AG09309 (cell line): ENCODE measurements at regions not wholly inside any gene's neighbourhood (a gene's known extent, or its start where the extent isn't known, plus 50 kb on each side); places are given as distances from the start of the nearest gene placed in this dataset.
"Not testable (repeated sequence)": the region's sequence is repeated elsewhere in the genome, so short reads cannot be mapped to it uniquely, and the experiment has no call there.

Source experiments
- DNase-seq: peaks from one replicate; pipeline ENCODE4 v3.0.0-alpha.2; 2010; ENCODE audit warnings: low read depth
- H3K4me3 ChIP-seq: 2 replicates; pipeline ENCODE4 v1.5.1; 2011; ENCODE audit warnings: mild to moderate bottlenecking, low read depth, low read length, moderate library complexity; ENCODE audit not compliant: control insufficient read depth
- TF ChIP-seq, protein P1 (sequence below): IDR thresholded peaks from 2 replicates; pipeline ENCODE4 v1.5.1; 2011; ENCODE audit warnings: mild to moderate bottlenecking, low read depth, low read length, inconsistent platforms; ENCODE audit not compliant: insufficient read depth, control insufficient read depth; ENCODE audit errors: missing control alignments

DNA sequence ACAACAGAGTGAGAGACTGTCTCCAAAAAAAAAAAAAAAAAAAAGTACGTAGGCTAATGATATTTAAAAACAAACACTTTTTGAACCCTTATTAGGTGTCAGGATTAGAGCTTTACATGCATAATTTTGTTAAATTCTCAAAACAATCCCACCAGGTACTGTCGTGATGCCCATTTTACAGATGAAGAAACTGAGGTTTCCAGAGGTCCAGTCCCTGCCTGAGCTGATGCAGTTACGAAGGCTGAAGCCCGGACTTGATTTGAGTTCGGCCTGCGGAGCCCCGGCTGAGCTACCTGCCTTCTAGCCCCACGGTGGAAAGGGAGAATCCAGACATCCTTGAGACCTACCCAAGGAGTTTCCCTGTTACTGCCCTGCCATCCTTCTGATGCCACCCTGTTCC, 137.5 kb upstream of the EEF2KMT start:
- DNase-seq: no peak
- TF ChIP-seq, protein P1, sequence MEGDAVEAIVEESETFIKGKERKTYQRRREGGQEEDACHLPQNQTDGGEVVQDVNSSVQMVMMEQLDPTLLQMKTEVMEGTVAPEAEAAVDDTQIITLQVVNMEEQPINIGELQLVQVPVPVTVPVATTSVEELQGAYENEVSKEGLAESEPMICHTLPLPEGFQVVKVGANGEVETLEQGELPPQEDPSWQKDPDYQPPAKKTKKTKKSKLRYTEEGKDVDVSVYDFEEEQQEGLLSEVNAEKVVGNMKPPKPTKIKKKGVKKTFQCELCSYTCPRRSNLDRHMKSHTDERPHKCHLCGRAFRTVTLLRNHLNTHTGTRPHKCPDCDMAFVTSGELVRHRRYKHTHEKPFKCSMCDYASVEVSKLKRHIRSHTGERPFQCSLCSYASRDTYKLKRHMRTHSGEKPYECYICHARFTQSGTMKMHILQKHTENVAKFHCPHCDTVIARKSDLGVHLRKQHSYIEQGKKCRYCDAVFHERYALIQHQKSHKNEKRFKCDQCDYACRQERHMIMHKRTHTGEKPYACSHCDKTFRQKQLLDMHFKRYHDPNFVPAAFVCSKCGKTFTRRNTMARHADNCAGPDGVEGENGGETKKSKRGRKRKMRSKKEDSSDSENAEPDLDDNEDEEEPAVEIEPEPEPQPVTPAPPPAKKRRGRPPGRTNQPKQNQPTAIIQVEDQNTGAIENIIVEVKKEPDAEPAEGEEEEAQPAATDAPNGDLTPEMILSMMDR: no peak
- no peak overlapping the region for H3K4me3 ChIP-seq

DNA sequence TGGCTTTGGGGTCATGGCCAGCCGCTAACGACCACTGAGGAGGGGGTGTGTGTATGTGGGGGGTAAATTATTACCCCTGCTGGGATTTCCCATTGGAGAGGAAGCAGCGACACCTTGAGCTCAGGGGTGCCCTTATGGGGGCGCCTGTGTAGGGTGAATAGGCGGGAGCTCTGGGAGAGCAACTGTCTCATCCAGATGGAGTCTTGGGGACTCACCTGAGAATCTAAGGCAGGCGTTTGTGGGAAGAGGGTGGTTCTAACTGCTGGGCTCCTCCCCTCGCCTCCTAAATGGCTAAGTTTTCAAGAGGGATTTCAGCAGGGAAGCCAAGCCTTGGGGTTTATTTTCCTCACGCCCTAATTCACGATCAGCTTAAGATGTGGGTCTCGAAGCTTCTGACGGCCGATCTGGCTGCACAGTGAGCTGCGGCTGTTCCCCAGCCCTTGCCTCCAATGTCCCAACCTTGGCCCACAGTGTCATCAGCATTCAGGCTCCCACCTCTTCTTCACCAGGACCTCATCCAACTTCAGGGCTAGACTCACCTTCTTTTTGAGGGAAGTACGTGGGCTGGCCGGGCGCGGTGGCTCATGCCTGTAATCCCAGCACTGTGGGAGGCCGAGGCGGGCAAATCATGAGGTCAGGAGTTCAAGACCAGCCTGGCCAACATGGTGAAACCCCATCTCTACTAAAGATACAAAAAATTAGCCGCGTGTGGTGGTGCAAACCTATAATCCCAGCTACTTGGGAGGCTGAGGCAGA, 136.9 kb upstream of the EEF2KMT start:
- H3K4me3 ChIP-seq: no peak overlapping the region
- TF ChIP-seq, protein P1: no peak
- no peak for DNase-seq

DNA sequence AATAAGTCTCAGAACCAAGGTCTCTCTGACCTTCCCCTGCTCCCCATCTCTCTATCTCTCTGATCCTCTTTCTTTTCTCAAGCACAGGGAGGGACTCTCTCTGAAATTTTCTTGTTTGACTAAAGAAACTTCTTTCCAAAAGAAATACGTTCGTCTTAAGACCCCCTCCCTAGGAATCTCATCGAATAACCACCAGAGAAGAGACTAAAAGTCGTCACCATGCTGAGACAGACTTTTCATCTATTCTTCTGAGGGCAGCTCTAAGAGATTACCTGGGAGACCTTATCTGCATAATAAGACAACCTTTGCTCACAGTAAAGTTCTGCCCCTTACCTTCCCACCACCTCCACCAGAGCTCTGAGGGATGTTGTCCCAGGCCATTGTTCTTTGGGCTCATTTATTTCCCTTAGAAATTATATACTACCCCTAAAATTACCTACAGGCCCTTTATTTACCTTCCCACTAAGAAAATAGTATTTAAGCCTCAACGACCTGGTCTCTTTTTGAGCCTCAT, 133.7 kb upstream of the EEF2KMT start:
- TF ChIP-seq, protein P1: no peak
- H3K4me3 ChIP-seq: no peak overlapping the region
- DNase-seq: no peak

DNA sequence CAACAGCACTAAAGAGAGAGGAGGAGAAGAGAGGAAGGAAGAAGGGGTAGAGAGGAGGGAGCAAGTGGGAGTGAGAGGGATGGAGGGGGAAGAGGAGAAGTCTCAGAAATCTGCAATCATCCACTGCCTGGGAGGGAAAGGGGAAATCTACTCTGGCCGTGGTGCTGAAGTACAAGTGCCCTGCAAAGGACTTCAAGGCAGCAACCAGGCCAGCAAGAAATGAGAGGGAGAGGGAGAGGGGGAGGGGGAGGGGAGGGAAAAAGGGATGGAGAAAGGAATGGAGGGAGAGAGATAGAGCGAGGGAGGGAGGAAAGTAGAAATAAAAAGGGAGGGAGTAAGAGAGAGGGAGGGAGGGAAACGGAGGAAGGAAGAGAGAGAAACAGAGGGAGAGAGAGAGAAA, 130.8 kb upstream of the EEF2KMT start:
- TF ChIP-seq, protein P1: no peak
- DNase-seq: no peak
- no peak overlapping the region for H3K4me3 ChIP-seq

- TF ChIP-seq, protein P1: no peak
- no peak overlapping the region for H3K4me3 ChIP-seq
- no peak for DNase-seq
Measured at GRCh38 chr16:5225931-5226655, 128.5 kb upstream of the EEF2KMT start.

DNA sequence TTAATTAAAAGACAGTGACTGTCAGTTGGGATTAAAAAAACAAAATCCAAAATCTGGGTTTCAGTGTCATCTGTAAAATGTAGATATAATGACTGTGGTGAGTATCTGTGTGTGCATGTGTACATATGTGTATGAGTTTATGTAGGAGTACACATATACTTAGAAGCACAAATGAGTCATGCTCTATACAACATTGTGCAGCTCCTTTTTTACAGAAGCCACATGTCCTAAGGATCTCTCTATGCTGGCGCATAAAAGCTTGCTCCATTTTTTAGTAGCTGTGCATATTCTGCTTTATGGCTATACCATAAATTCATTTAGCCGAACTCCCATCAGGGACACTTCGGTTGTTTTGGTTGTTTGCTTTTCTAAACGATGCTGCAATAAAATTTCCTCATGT, 125.2 kb upstream of the EEF2KMT start:
- no peak for DNase-seq
- H3K4me3 ChIP-seq: no peak overlapping the region
- TF ChIP-seq, protein P1: no peak

GRCh38 chr16:5221831-5222230, 124.2 kb upstream of the EEF2KMT start:
- DNase-seq, H3K4me3 ChIP-seq: not testable (repeated sequence)
